NCI-H524 treated with DMSO at 0.1 percent for 48 hours (cell line): ENCODE measurements at regions not wholly inside any gene's neighbourhood (a gene's known extent, or its start where the extent isn't known, plus 50 kb on each side); places are given as distances from the start of the nearest gene placed in this dataset.

ENCODE experiments used
- DNase-seq: peaks from one replicate; lab custom pipeline; 2025; lab: John Stamatoyannopoulos, UW

- no peak for DNase-seq
These were observed 315.2 kb downstream of the TDRD15 start for GRCh38 chr2:21438949-21439348.

- DNase-seq, result no peak
These were observed 317.7 kb downstream of the TDRD15 start for GRCh38 chr2:21441442-21441841.

GRCh38 chr2:21443494-21444105 is 319.8 kb downstream of the TDRD15 start:
- no peak for DNase-seq

GRCh38 chr2:21449881-21450280 is 326.1 kb downstream of the TDRD15 start:
- DNase-seq, result no peak

DNA sequence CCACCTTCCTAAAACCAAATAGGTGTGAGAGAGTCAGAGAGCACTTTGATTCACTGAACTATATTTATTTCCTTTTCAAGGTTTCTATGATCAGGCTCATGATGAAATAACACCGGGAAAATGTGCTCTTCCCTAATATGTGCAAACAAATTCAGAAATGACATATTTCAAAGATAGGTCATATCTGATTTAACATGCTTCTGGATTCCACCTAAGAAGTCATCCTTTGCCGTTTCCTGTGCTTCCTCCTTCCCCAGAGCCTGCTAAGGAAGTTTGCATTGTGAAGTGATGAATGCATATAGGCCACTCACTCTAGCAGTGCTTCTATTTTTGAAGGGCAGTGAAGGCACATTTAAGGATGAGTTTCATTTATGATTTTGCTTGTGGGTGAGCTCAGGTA is 327.6 kb downstream of the TDRD15 start:
- DNase-seq, result no peak

DNA sequence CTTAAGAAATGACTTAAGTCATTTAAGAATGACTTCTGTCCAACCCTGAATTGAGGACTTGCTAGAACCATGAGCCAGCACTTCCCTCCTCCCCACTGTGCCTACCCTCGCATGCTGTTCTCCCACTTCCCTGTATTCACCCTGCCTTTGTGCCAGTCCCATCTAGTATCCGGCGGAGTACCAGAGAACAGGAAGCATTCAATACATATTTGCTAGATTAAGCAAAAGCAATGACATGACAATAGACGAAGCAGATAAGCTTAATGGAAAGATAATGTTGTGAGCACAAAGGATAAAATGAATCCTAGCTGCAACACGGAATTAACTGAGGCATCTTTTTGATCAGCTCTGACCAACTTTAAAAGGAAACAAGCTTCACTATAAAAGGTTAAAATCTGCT is 328.5 kb downstream of the TDRD15 start:
- no peak for DNase-seq

GRCh38 chr2:21452678-21453077 is 328.9 kb downstream of the TDRD15 start:
- DNase-seq, result no peak

DNA sequence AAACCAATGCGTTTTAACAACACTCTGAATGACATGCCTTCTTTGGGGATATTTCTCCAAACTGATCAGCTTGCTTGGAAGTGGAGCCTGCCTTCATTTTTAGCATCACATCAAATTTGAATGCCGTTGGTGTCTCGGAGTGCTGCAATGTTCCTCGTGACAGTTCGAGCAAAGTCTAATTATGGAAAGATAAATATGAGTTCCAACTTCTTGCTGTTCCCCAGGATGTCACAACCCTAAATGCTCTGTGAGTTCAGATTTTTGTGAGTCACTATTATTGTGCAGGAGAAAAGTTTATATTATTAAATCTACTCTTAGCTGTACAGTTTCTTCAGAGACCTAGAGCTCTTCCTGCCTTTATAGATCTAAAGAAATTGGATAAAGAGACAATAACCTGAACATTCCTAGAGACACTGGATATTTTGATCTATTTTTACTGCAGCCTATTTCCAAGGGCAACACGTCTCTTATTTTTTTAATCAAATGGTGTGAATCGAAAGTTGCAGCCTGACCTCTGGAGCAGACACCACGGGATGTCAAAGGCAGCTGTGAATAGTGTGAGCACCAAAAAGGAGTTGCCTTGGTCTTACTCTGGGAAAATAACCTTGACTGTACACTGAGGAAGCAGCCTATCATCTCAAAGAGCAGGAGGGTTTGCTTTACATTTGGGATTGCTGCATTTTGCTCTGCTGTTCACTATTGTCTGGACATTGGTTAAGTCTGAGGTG is 330.1 kb downstream of the TDRD15 start:
- DNase-seq, result no peak

DNA sequence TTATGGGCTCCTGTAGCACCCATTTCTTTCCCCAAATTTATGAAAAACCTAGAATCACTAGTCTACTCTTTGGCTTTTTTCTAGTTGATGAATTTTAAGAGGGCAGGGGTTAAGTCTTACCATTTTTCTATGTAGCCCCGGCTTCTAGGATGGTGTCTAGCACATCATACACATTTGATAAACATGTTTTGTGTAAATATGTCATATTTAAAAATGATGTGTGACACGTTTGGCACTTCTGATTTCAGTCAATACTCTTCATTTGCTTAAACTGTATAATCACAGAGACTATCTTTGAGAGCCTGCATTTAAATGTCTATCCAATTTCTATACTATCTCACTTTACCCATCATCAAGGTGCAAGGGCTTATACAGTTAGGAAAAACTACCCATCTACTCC is 331.1 kb downstream of the TDRD15 start:
- DNase-seq, result no peak

GRCh38 chr2:21461754-21462240 is 338.0 kb downstream of the TDRD15 start:
- no peak for DNase-seq

- no peak for DNase-seq
These were observed 342.7 kb downstream of the TDRD15 start for GRCh38 chr2:21466341-21466927.

GRCh38 chr2:21467280-21467818 is 343.6 kb downstream of the TDRD15 start:
- no peak for DNase-seq

DNA sequence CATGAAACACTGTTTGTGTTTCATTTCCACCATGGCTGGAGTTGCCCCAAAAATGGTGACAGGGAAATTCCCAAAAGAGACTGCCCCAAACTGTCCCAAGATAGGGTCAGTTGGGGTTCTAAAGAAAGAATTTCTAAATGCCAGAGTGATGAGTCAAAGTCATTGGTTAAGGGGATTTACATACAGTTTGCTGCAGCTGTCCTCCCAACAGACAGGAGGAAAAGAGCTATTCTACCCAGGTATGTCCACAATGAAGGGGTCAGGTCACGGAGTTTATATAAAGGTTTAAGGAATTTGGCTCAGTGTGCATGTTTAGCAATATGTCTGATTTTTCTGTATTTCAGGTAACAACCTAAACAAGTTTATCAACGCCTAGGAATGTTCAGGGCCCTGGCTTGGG is 344.1 kb downstream of the TDRD15 start:
- DNase-seq, result no peak

DNA sequence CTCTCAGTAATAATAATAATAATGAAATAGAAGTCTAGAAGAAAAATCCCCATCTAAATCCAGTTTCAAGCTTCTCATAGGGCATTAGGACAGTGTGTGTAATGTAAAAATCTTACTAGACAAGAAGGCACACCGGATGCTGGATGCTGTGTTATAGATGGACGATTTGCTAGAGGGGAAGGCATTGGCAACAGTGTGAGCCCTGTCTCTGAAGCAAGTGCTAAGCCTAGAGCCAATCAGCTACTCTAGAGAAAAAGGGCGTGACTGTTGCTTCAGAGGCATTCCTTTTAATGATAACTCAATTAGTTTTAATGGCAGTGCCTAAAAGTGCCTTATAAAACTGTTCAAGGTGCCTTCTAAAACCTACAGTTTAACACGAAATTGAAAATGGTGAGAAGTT is 344.9 kb downstream of the TDRD15 start:
- DNase-seq, result no peak

GRCh38 chr2:21469158-21469557 is 345.4 kb downstream of the TDRD15 start:
- DNase-seq, result no peak

DNA sequence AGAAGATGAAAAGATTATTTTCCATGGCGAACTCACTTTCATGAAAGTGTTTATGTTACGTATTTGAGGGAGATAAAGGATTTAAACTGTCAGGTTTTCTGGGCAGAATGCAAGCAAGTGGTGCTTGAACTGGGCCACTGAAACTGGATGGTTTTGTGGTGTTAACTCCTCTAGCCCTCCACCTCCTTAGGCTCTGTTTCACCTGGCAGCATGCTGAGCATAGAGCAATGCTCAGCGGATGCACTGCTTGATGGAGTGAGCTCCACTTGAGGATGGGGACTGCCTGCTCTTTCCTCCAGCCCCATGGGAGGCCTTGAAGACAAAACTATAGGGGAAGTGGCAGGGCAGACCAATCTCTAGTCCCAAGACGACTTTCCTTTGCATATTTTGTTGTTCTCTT is 345.8 kb downstream of the TDRD15 start:
- no peak for DNase-seq

DNA sequence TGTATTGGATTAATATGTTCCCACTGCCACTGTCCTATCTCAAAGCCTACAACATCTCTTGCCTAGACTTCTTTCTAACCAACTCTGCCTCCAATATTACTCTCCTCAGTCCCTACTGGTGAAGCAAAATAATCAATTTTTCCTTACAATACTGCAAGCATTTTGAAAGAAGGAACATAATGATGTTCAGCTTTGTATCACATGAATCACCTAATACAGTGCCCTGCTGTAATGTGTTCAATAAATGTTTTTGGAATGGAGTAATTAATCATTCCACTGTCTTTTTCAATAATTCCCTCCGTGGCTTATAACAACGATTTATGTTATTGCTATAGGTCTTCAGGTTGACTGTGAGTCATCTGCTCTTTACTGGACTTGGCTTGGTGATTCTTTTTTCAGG is 356.4 kb downstream of the TDRD15 start:
- DNase-seq, result no peak

DNA sequence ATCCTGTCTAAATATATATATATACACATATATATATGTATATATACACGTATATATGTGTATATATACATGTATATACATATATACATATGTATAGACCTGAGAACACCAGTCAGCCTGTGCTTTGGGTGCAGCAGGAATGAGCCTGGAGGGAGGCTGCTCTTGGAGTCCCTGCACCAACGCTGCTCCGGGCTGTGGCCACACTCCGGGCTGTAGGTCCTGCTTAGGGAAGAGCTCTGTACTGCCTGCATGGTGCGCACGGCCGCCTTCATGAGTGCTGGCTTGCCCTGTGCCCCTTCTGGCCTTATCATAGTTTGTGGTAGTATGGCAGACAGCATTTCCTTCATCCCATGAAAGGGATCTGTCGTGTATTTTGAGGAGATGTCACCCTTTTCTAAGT is 360.9 kb downstream of the TDRD15 start:
- no peak for DNase-seq

DNA sequence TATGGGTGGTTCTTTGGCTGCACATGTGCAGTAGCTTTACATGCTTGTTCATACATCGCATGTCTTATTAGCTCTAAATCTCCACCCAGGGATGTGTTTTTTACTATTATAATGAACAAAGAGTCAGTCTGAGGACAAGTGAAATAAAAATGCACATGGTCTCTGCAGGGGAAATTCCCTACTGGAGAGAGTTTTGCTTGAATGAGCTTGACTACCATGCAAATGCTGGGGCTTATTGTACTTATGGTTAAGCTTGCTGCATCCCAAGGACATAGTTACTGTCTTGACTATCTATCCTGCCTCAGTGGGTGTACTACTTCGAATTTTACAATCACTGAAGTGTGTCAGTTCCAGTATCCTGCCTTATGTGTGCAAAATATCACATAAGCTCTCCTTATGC is 362.7 kb downstream of the TDRD15 start:
- DNase-seq, result no peak

DNA sequence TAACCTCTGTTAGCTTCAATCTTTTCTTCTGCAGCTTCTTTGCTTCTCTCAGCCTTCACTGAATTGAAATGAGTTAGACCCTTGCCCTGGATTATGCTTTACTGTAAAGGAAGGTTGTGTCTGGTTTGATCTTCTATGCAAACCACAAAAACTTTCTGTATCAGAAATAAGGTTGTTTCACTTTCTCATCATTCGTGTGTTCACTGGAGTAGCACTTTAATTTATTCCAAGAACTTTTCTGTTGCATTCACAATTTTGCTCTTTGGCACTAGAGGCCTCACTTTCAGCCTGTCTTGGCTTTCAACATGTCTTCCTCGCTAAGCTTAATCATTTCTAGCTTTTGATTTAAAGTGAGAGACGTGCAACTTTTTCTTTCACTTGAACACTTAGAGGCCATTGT is 365.3 kb downstream of the TDRD15 start:
- DNase-seq, result no peak

DNA sequence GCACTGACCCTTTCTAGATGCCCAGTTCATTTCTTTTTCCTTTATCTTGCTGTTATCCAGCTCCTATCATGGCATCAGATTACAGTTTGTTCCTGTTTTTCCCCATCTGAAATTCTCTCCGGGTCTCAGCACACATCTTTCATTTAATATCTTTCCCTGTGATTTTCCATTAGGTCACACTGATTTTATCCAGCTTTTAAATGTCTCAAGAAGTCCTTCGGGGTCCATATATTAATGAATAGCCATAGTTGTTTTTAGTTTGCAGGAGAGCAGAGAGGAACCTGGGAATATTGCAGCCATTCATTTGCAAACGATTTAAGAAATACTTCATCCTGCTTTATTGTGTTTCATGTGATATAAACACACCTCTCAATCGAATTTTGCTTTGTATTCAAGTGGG is 374.2 kb downstream of the TDRD15 start:
- no peak for DNase-seq

- no peak for DNase-seq
These were observed 376.7 kb downstream of the TDRD15 start for GRCh38 chr2:21500401-21500945.
